ENCODE measurements at regions not wholly inside any gene's neighbourhood (a gene's known extent, or its start where the extent isn't known, plus 50 kb on each side); places are given as distances from the start of the nearest gene placed in this dataset.

DNA sequence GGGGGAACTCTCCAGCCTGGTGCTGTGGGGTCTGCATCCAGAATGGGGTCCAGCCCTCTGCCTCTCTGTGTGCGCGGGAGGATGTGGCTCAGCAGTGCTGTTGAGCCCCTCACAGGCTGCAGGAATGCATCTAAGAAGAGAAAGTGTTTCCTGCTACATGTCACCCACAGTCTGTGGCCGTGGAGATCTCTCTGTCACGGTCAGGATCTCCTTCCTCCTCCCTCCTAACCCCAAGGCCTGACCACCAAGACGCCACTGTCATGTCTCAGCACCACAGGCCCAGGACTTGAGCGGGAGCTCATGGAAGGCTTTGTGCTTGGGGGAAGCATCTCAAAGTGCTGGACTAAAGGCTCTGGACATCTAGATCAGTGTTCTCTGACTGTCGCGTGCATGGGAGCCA, 90.1 kb downstream of the SREK1 start:
- no peaks in the 10 kb centered on the region for H3K36me3 Mint-ChIP-seq (ENCODE audit: low read depth)
- H3K4me3 Mint-ChIP-seq: no peak overlapping the region
- TF ChIP-seq, protein P1, sequence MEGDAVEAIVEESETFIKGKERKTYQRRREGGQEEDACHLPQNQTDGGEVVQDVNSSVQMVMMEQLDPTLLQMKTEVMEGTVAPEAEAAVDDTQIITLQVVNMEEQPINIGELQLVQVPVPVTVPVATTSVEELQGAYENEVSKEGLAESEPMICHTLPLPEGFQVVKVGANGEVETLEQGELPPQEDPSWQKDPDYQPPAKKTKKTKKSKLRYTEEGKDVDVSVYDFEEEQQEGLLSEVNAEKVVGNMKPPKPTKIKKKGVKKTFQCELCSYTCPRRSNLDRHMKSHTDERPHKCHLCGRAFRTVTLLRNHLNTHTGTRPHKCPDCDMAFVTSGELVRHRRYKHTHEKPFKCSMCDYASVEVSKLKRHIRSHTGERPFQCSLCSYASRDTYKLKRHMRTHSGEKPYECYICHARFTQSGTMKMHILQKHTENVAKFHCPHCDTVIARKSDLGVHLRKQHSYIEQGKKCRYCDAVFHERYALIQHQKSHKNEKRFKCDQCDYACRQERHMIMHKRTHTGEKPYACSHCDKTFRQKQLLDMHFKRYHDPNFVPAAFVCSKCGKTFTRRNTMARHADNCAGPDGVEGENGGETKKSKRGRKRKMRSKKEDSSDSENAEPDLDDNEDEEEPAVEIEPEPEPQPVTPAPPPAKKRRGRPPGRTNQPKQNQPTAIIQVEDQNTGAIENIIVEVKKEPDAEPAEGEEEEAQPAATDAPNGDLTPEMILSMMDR (IDR thresholded peaks at IDR 0.05): no peak
- no peaks in the 10 kb centered on the region for H3K9me3 ChIP-seq (ENCODE audit: control insufficient read depth in 1 of 2, insufficient read depth in 1 of 2, low read length in 2 of 2)
- H3K27me3 Mint-ChIP-seq: no peaks in the 10 kb centered on the region
- no peak for ATAC-seq (ENCODE audit: poor library complexity)
- H3K4me1 Mint-ChIP-seq (ENCODE audit: low read depth): no peaks in the 10 kb centered on the region
- H3K4me3 ChIP-seq (ENCODE audit: low read length): no peak overlapping the region
- no peaks in the 10 kb centered on the region for H3K27me3 ChIP-seq (ENCODE audit: control insufficient read depth in 1 of 2, insufficient read depth in 2 of 2, low read length in 2 of 2)
- no peaks in the 10 kb centered on the region for H3K4me1 ChIP-seq (ENCODE audit: insufficient read depth, low read length)
- H3K36me3 ChIP-seq (ENCODE audit: insufficient read depth, low read length): no peaks in the 10 kb centered on the region
- CTCF ChIA-PET: no interaction called here
- DNase-seq: no peak
- H3K9me3 Mint-ChIP-seq: no peaks in the 10 kb centered on the region
- intact Hi-C loops (cut with DNase I, micrococcal nuclease): no loop called here
- H3K27ac ChIP-seq (ENCODE audit: low read depth in 1 of 2, low read length in 2 of 2): no peak overlapping the region
- POLR2A ChIA-PET: no interaction called here
- H3K27ac Mint-ChIP-seq: no peak overlapping the region

DNA sequence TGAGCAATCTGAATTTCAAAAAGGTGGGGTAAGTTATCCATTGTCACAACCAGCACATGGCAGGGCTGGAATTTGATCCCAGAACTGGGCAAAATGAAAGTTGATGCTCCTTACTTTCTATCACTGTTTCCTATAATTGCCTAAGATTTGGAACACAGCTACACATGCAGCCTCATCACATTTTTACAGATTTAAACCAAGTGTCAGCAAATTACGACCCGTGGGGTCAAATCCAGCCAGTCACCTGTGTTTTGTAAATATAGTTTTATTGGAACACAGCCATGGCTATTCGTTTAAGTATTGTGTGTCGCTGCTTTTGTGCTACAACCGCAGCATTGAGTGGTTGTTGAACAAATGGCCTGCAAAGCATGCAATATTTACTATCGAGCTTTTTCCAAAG, 94.3 kb downstream of the SREK1 start:
- Mint-ChIP-seq H3K4me1 (ENCODE audit: low read depth) (no peaks in the 10 kb centered on the region), H3K4me3 (no peak overlapping the region), H3K27ac (no peak overlapping the region), H3K27me3 (no peaks in the 10 kb centered on the region), H3K9me3 (no peaks in the 10 kb centered on the region), H3K36me3 (ENCODE audit: low read depth) (no peaks in the 10 kb centered on the region)
- H3K4me1 ChIP-seq (ENCODE audit: insufficient read depth, low read length): no peaks in the 10 kb centered on the region
- no peak overlapping the region for H3K27ac ChIP-seq (ENCODE audit: low read depth in 1 of 2, low read length in 2 of 2)
- TF ChIP-seq, protein P1 (IDR thresholded peaks at IDR 0.05): no peak
- no peaks in the 10 kb centered on the region for H3K36me3 ChIP-seq (ENCODE audit: insufficient read depth, low read length)
- no peak for DNase-seq
- ChIA-PET CTCF (no interaction called here), POLR2A (no interaction called here)
- no peak overlapping the region for H3K4me3 ChIP-seq (ENCODE audit: low read length)
- intact Hi-C loops (cut with DNase I, micrococcal nuclease): no loop called here
- no peaks in the 10 kb centered on the region for H3K27me3 ChIP-seq (ENCODE audit: control insufficient read depth in 1 of 2, insufficient read depth in 2 of 2, low read length in 2 of 2)
- no peaks in the 10 kb centered on the region for H3K9me3 ChIP-seq (ENCODE audit: control insufficient read depth in 1 of 2, insufficient read depth in 1 of 2, low read length in 2 of 2)
- no peak for ATAC-seq (ENCODE audit: poor library complexity)

DNA sequence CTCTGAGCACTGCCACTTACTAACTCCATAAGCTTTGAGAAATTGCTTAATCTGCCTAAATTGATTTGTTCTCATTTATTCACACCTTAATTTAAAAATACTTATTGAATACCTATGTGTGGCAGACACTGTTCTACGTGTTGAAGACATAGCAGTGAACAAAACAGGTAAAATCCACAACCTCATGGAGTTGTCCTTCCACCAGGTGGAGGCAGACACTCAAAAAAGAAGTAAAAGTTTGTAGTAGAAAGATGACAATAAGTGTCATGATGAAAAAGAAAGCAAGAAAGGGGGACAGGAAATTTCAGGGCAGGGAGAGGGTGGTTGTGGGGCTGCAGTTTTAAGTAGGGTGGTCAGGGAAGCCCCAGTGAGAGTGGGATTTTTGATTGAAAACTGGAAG, 94.9 kb downstream of the SREK1 start:
- DNase-seq: no peak
- H3K9me3 ChIP-seq (ENCODE audit: control insufficient read depth in 1 of 2, insufficient read depth in 1 of 2, low read length in 2 of 2): no peaks in the 10 kb centered on the region
- H3K27me3 ChIP-seq (ENCODE audit: control insufficient read depth in 1 of 2, insufficient read depth in 2 of 2, low read length in 2 of 2): no peaks in the 10 kb centered on the region
- TF ChIP-seq, protein P1 (IDR thresholded peaks at IDR 0.05): no peak
- H3K4me1 ChIP-seq (ENCODE audit: insufficient read depth, low read length): no peaks in the 10 kb centered on the region
- CTCF ChIA-PET: no interaction called here
- ATAC-seq (ENCODE audit: poor library complexity): no peak
- no peaks in the 10 kb centered on the region for H3K36me3 Mint-ChIP-seq (ENCODE audit: low read depth)
- H3K36me3 ChIP-seq (ENCODE audit: insufficient read depth, low read length): no peaks in the 10 kb centered on the region
- no peak overlapping the region for H3K4me3 ChIP-seq (ENCODE audit: low read length)
- H3K27ac Mint-ChIP-seq: no peak overlapping the region
- no peaks in the 10 kb centered on the region for H3K4me1 Mint-ChIP-seq (ENCODE audit: low read depth)
- intact Hi-C loops (cut with DNase I, micrococcal nuclease): no loop called here
- no peak overlapping the region for H3K27ac ChIP-seq (ENCODE audit: low read depth in 1 of 2, low read length in 2 of 2)
- H3K9me3 Mint-ChIP-seq: no peaks in the 10 kb centered on the region
- H3K4me3 Mint-ChIP-seq: no peak overlapping the region
- no peaks in the 10 kb centered on the region for H3K27me3 Mint-ChIP-seq
- POLR2A ChIA-PET: no interaction called here
